Stimulated activated CD4-positive, alpha-beta T cell treated with anti-CD3 and anti-CD28 coated beads, Interleukin-1b, Interleukin-23, amount 100 ng/mL, for 1 hour (primary cell): ENCODE measurements at regions not wholly inside any gene's neighbourhood (a gene's known extent, or its start where the extent isn't known, plus 50 kb on each side); places are given as distances from the start of the nearest gene placed in this dataset.
"Not testable (repeated sequence)": the region's sequence is repeated elsewhere in the genome, so short reads cannot be mapped to it uniquely, and the experiment has no call there.

ENCODE experiments used
- DNase-seq, 2 donors: peaks; one replicate each; pipeline ENCODE4 v3.0.0-alpha.2; 2020; ENCODE audit warnings: low read depth in 2 of 2

DNA sequence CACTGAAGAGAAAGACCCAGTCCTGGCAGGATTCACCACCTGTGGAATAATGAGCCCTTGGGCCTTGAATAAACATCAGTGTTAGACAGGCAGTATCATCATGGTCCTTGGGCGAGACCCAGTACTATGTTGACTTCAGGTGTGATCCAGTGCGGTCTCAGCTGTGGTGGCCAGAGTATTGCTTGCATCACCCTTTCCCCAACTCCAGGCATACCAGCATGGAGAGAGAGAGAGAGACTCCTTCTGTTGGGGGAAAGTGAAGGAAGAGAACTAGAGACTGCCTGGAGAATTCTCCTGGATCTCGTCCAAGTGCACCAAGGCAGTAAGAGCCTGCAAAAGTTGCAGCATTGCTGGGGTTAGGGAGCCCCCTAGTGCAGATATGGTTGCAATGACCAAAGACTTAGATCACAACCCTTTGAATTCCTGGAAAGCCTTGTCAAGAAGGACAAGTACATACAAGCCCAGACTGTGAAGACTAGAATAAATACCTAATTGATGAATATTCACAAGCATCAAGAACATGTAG lies 61.1 kb upstream of the VAMP7 start:
- DNase-seq: peak; percentile 3

DNA sequence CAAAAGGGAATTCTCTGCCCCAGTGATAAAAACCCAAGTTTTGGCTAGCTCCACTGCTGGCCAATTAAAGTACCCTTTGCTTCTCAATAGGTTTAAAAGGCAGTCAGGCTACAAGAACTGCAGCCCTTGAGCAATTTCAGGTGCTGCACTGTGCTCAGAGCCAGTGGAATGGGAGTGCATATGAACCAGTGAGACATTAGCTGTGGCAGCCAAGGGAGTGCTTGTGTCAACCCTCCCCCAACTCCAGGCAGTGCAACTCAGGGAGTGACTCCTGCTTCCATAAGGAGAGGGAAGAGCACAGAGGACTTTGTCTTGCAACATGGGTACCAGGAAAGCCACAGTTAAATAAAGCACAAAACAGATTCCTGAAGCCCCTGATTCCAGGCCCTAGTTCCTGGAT lies 61.6 kb upstream of the VAMP7 start:
- no peak for DNase-seq

GRCh38 chrX:155814391-155814790 lies 66.8 kb upstream of the VAMP7 start:
- DNase-seq: not testable (repeated sequence)

DNA sequence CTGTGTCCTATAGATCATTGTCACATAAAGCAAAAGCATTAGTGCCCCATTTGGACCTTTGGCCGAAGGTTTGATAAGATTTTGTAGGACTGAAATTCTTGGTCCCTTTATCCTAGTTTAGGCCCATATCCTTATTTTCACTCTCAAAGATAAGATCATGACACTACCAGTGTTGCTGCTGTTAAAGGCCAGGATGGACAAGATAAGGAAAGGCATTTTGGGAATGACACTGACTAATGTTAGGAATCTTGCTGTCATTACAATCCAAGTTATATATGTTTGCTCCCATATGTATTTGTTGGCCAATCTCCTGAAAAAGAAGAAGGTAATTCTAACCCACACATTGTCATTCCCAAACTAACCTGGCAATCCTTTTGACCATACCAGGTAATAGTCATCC lies 101.3 kb upstream of the VAMP7 start:
- DNase-seq: no peak

- DNase-seq: no peak
Measured at GRCh38 chrX:155778844-155779553, 102.1 kb upstream of the VAMP7 start.

- DNase-seq: no peak
Measured at GRCh38 chrX:155774387-155774786, 106.8 kb upstream of the VAMP7 start.

GRCh38 chrX:155767876-155768769 lies 113.0 kb upstream of the VAMP7 start:
- DNase-seq: no peak

GRCh38 chrX:155767051-155767875 lies 113.9 kb upstream of the VAMP7 start:
- DNase-seq: no peak

GRCh38 chrX:155766321-155766720 lies 114.8 kb upstream of the VAMP7 start:
- DNase-seq: no peak

GRCh38 chrX:155761185-155761584 lies 120.0 kb upstream of the VAMP7 start:
- DNase-seq: no peak

- DNase-seq: no peak
Measured at GRCh38 chrX:155757046-155757759, 123.9 kb upstream of the VAMP7 start.

DNA sequence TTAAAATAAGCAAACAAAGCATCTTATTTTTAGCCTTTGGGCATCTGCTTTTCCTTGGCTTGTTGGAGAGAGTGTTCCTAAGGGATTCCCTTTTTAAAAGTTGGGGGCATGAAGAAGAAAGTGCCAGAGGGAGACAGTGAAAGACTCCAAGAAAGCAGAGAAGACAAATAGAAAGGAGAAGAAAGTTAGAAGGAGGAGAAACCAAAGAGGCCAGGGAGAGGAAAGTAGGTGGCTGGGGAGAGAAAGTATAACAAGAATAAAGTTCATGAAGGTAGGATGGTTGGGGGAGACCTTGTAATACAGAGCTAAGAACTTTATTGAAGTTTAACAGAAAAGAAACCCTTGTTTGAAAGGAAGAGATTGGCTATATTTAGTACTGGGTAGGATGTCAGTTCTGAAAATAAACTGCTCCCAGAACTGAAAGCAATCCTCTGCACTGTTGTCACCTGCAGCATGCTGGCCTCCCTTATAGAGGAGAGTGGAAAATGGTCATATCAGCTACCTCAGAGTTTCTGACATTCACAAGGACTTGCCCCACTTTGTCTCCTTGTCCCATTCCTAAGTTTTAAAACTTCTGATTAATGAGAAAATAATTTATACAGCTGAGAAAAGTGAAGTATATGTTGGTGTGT lies 125.3 kb upstream of the VAMP7 start:
- no peak for DNase-seq

GRCh38 chrX:155751131-155751530 lies 130.0 kb upstream of the VAMP7 start:
- no peak for DNase-seq

GRCh38 chrX:155747520-155747919 lies 133.6 kb upstream of the VAMP7 start:
- no peak for DNase-seq

DNA sequence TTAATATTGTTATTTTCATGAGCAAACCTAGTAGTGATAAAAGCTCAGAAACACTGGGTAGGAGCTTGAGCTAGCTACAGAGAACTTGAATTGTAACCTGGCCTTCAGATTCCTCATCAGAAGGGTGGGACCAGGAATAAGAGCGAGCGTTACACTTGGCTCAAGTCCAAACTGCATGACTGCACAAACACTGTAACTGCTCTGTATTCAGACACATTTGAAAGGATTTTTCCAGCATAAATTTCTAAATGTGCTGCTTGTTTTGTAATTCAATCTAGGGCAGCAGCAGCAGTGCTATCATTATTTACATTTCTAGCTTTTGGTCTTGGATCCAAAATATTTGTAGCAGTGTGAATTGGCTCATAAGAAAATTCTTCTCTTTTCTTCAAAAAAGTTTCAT lies 133.0 kb upstream of the TMLHE start:
- no peak for DNase-seq

GRCh38 chrX:155744534-155744933 lies 131.8 kb upstream of the TMLHE start:
- DNase-seq: no peak

GRCh38 chrX:155728335-155728734 lies 115.6 kb upstream of the TMLHE start:
- DNase-seq: not testable (repeated sequence)

GRCh38 chrX:155718972-155719586 lies 106.3 kb upstream of the TMLHE start:
- no peak for DNase-seq

GRCh38 chrX:155715141-155715540 lies 102.4 kb upstream of the TMLHE start:
- no peak for DNase-seq

DNA sequence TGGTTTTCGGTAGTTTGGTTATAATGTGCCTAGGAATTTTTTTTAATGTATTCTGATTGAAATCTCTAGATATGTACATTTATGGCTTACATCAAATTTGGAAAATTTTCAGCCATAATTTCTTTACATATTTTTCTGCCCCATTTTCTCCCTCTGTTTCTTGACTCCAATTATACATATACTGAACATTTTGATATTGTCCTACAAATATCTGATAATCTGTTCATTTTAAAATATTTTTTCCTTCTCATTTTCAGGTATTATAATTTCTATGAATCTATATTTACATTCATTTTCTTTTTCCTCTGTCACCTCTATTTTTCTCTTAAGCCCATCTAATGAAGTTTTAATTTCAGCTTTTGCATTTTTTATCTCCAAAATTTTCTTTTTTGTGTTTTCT lies 82.7 kb upstream of the TMLHE start:
- DNase-seq: no peak
